IMR-90 (cell line): ENCODE measurements at regions not wholly inside any gene's neighbourhood (a gene's known extent, or its start where the extent isn't known, plus 50 kb on each side); places are given as distances from the start of the nearest gene placed in this dataset.

Source experiments
- ATAC-seq: fragments of 200-7000 bp; cut with Tn5 transposase; 2 replicates; pipeline ENCODE4 v1.9.1; 2020; ENCODE audit warnings: low read depth, mild to moderate bottlenecking, moderate library complexity
- BruUV-seq: library from RNA; stranded (reverse); fragments of 400-500 nt; replicated peaks from 2 replicates; lab custom pipeline; 2021; lab: Mats Ljungman, UMichigan
- CTCF ChIA-PET: fragments of 300-600 bp; formaldehyde crosslinking; extraction: SDS; loops from one replicate; lab custom pipeline; 2021; ENCODE audit warnings: antibody characterized with exemption; lab: Yijun Ruan, JAX
- POLR2A ChIA-PET: fragments of 300-600 bp; sonication (Branson Sonifier 250); formaldehyde crosslinking; loops from one replicate; lab custom pipeline; 2022; ENCODE audit warnings: antibody characterized with exemption; ENCODE audit not compliant: unreplicated experiment; lab: Charles Lee
- DNase-seq: peaks from one replicate; pipeline ENCODE4 v3.0.0; 2013
- H2AFZ ChIP-seq: replicated peaks from 2 replicates; pipeline ENCODE3; 2013; ENCODE audit warnings: low read length, mild to moderate bottlenecking; ENCODE audit not compliant: poor library complexity
- H2AK5ac ChIP-seq: 2 replicates; pipeline ENCODE4 v1.6.1; 2013; ENCODE audit warnings: low read depth, low read length, inconsistent platforms
- H2AK9ac ChIP-seq: replicated peaks from 2 replicates; pipeline ENCODE3; 2013; ENCODE audit warnings: mild to moderate bottlenecking, low read depth, low read length, moderate library complexity; ENCODE audit not compliant: poor library complexity
- H2BK120ac ChIP-seq: 2 replicates; pipeline ENCODE4 v1.6.1; 2013; ENCODE audit warnings: low read depth, low read length, inconsistent platforms
- H2BK15ac ChIP-seq: 3 replicates; pipeline ENCODE4 v1.6.1; 2013; ENCODE audit warnings: low read depth, low read length, inconsistent platforms
- H2BK20ac ChIP-seq: 2 replicates; pipeline ENCODE4 v1.6.1; 2013; ENCODE audit warnings: low read depth, mild to moderate bottlenecking, inconsistent platforms, low read length, moderate library complexity
- H2BK5ac ChIP-seq: 2 replicates; pipeline ENCODE4 v1.6.1; 2013; ENCODE audit warnings: mild to moderate bottlenecking, low read depth, low read length, inconsistent platforms; ENCODE audit not compliant: poor library complexity, severe bottlenecking
- H3K14ac ChIP-seq: replicated peaks from 2 replicates; pipeline ENCODE4 v1.6.1; 2013; ENCODE audit warnings: low read depth, low read length, inconsistent platforms
- H3K18ac ChIP-seq: 2 replicates; pipeline ENCODE4 v1.6.1; 2013; ENCODE audit warnings: low read depth, low read length, control low read depth
- H3K23ac ChIP-seq: 2 replicates; pipeline ENCODE4 v1.6.1; 2013; ENCODE audit warnings: low read depth, low read length, inconsistent platforms
- H3K27ac ChIP-seq: 2 replicates; pipeline ENCODE4 v1.5.1; 2013; ENCODE audit warnings: mild to moderate bottlenecking, control low read depth, low read length; ENCODE audit not compliant: insufficient read depth
- H3K27me3 ChIP-seq: 2 replicates; pipeline ENCODE4 v1.6.1; 2013; ENCODE audit warnings: low read length; ENCODE audit not compliant: control insufficient read depth, insufficient read depth
- H3K36me3 ChIP-seq: 2 replicates; pipeline ENCODE4 v1.6.1; 2013; ENCODE audit warnings: low read length, mixed read lengths; ENCODE audit not compliant: control insufficient read depth, insufficient read depth
- H3K4ac ChIP-seq: 2 replicates; pipeline ENCODE4 v1.6.1; 2013; ENCODE audit warnings: low read depth, low read length, inconsistent platforms
- H3K4me1 ChIP-seq: 2 replicates; pipeline ENCODE4 v1.6.1; 2013; ENCODE audit warnings: low read length, mixed read lengths; ENCODE audit not compliant: control insufficient read depth, insufficient read depth
- H3K4me2 ChIP-seq: 2 replicates; pipeline ENCODE4 v1.6.1; 2013; ENCODE audit warnings: low read depth, mild to moderate bottlenecking, control low read depth, low read length, moderate library complexity
- H3K4me3 ChIP-seq: 2 replicates; pipeline ENCODE4 v1.5.1; 2013; ENCODE audit warnings: low read depth, mild to moderate bottlenecking, control low read depth, low read length, moderate library complexity; ENCODE audit not compliant: insufficient read depth
- H3K56ac ChIP-seq: 2 replicates; pipeline ENCODE4 v1.6.1; 2013; ENCODE audit warnings: low read length, inconsistent platforms; ENCODE audit not compliant: insufficient read depth; ENCODE audit errors: extremely low read depth
- H3K79me1 ChIP-seq, 2 experiments: 2 replicates each; pipeline ENCODE4 v1.6.1; 2013; ENCODE audit warnings: low read length in 2 of 2, inconsistent platforms in 1 of 2, low read depth in 1 of 2
- H3K9ac ChIP-seq: 2 replicates; pipeline ENCODE4 v1.6.1; 2013; ENCODE audit warnings: low read depth, low read length, control low read depth
- H3K9me1 ChIP-seq: 2 replicates; pipeline ENCODE4 v1.6.1; 2013; ENCODE audit warnings: low read length, inconsistent platforms; ENCODE audit not compliant: insufficient read depth
- H3K9me3 ChIP-seq: 2 replicates; pipeline ENCODE4 v1.6.1; 2013; ENCODE audit warnings: low read length; ENCODE audit not compliant: control insufficient read depth, insufficient read depth
- H4K20me1 ChIP-seq: 2 replicates; pipeline ENCODE4 v1.6.1; 2013; ENCODE audit warnings: low read length, inconsistent platforms; ENCODE audit not compliant: insufficient read depth
- H4K5ac ChIP-seq: 2 replicates; pipeline ENCODE4 v1.6.1; 2013; ENCODE audit warnings: mild to moderate bottlenecking, low read depth, low read length, control low read depth
- H4K8ac ChIP-seq, 2 experiments: 2 replicates each; pipeline ENCODE4 v1.6.1; 2013; ENCODE audit warnings: low read depth in 2 of 2, low read length in 2 of 2, control low read depth in 1 of 2, inconsistent platforms in 1 of 2
- H4K91ac ChIP-seq: 2 replicates; pipeline ENCODE4 v1.6.1; 2013; ENCODE audit warnings: low read depth, low read length, inconsistent platforms; ENCODE audit not compliant: insufficient read depth
- BHLHE40 ChIP-seq: fragments of 150-350 bp; IDR thresholded peaks from 2 replicates; pipeline ENCODE4 v1.6.1; 2016; ENCODE audit warnings: mild to moderate bottlenecking, low read depth, low read length
- CEBPB ChIP-seq: IDR thresholded peaks from 2 replicates; pipeline ENCODE4 v1.6.1; 2012; ENCODE audit warnings: low read depth, low read length, improper control_type of control experiment
- ELK1 ChIP-seq: fragments of 150-350 bp; IDR thresholded peaks from 2 replicates; pipeline ENCODE4 v1.6.1; 2016; ENCODE audit warnings: low read depth, mild to moderate bottlenecking, low read length, moderate library complexity, borderline replicate concordance
- FOS ChIP-seq: fragments of 150-350 bp; IDR thresholded peaks from 2 replicates; pipeline ENCODE4 v1.6.1; 2016; ENCODE audit warnings: low read depth, low read length
- MAFK ChIP-seq: IDR thresholded peaks from 2 replicates; pipeline ENCODE4 v1.6.1; 2012; ENCODE audit warnings: low read depth, low read length, improper control_type of control experiment
- MAZ ChIP-seq: IDR thresholded peaks from 2 replicates; pipeline ENCODE4 v1.6.1; 2012; ENCODE audit warnings: low read depth, mild to moderate bottlenecking, low read length, improper control_type of control experiment, moderate library complexity, borderline replicate concordance
- MXI1 ChIP-seq: IDR thresholded peaks from 2 replicates; pipeline ENCODE4 v1.6.1; 2012; ENCODE audit warnings: low read depth, mild to moderate bottlenecking, low read length, moderate library complexity, borderline replicate concordance
- NFE2L2 ChIP-seq: fragments of 150-350 bp; IDR thresholded peaks from 2 replicates; pipeline ENCODE4 v1.6.1; 2016; ENCODE audit warnings: low read depth, mild to moderate bottlenecking, low read length
- POLR2A ChIP-seq: IDR thresholded peaks from 2 replicates; pipeline ENCODE4 v1.6.1; 2012; ENCODE audit warnings: mild to moderate bottlenecking, low read depth, low read length
- RAD21 ChIP-seq: IDR thresholded peaks from 2 replicates; pipeline ENCODE4 v1.6.1; 2012; ENCODE audit warnings: low read length, improper control_type of control experiment
- RCOR1 ChIP-seq: IDR thresholded peaks from 2 replicates; pipeline ENCODE4 v1.6.1; 2012; ENCODE audit warnings: mild to moderate bottlenecking, low read length, improper control_type of control experiment; ENCODE audit not compliant: insufficient replicate concordance
- WGBS, 2 experiments: methylation state at CpG; one replicate each; pipeline versions ENCODE4 v1.1.5 to v1.1.7; 2013; ENCODE audit warnings: missing lambda C conversion rate in 2 of 2; ENCODE audit not compliant: insufficient read length in 1 of 2; ENCODE audit errors: extremely low coverage in 2 of 2; 5-methylcytosine and 5-hydroxymethylcytosine counted together
- dilution Hi-C: fragments of 300-500 bp; cut with HindIII; formaldehyde crosslinking; loops from one replicate; pipeline ENCODE4 v1.14.3; 2018; ENCODE audit warnings: low sequenced_read_pairs; ENCODE audit not compliant: unreplicated experiment
- in situ Hi-C: fragments of 300-500 bp; cut with MboI; formaldehyde crosslinking; loops from 3 replicates; pipeline ENCODE4 v1.14.3; 2019; ENCODE audit warnings: low sequenced_read_pairs, inconsistent platforms, mixed read lengths
- intact Hi-C: fragments of 100-400 bp; cut with micrococcal nuclease; formaldehyde crosslinking; loops from 2 replicates; pipeline ENCODE4 v1.10.0; 2022
- TF ChIP-seq, protein P1 (sequence below): fragments of 150-350 bp; IDR thresholded peaks from 2 replicates; pipeline ENCODE4 v1.6.1; 2017; ENCODE audit warnings: mild to moderate bottlenecking, antibody characterized with exemption, low read length, low read depth
- TF ChIP-seq, protein P2 (sequence below): conservative IDR thresholded peaks from 2 replicates; pipeline ENCODE4 v1.5.1; 2012; ENCODE audit warnings: mild to moderate bottlenecking, low read depth, low read length, improper control_type of control experiment

- Histone ChIP-seq H2BK15ac (no peak overlapping the region), H4K8ac (no peak overlapping the region), H4K91ac (no peak overlapping the region), H3K27me3 (no peaks in the 10 kb centered on the region), H3K4me3 (no peak overlapping the region), H3K27ac (no peak overlapping the region), H2AK9ac (no peak overlapping the region), H2BK120ac (no peak overlapping the region), H3K4me1 (no peaks in the 10 kb centered on the region), H3K79me1 (no peaks in the 10 kb centered on the region), H2BK5ac (no peak overlapping the region), H4K5ac (no peak overlapping the region), H3K36me3 (no peaks in the 10 kb centered on the region), H3K56ac (no peak overlapping the region), H3K4me2 (no peak overlapping the region), H3K9me3 (no peaks in the 10 kb centered on the region), H3K4ac (no peak overlapping the region), H3K23ac (no peak overlapping the region), H3K9me1 (no peaks in the 10 kb centered on the region), H3K9ac (no peak overlapping the region), H2BK20ac (no peak overlapping the region), H2AK5ac (no peak overlapping the region), H4K20me1 (no peaks in the 10 kb centered on the region), H2AFZ (no peak overlapping the region), H3K18ac (no peak overlapping the region), H3K14ac (no peak overlapping the region)
- in situ Hi-C loops (no loop called here), intact Hi-C loops (no loop called here), dilution Hi-C loops (no loop called here)
- no peak for DNase-seq
- no CpG with 5 or more reads among the region's 1 CpG for WGBS, 2 experiments
- ATAC-seq = no peak
- TF ChIP-seq MAFK (no peak), RAD21 (no peak), FOS (no peak), MXI1 (no peak), CEBPB (no peak), RCOR1 (no peak), ELK1 (no peak), NFE2L2 (no peak), POLR2A (no peak), MAZ (no peak), BHLHE40 (no peak)
- TF ChIP-seq, protein P1, sequence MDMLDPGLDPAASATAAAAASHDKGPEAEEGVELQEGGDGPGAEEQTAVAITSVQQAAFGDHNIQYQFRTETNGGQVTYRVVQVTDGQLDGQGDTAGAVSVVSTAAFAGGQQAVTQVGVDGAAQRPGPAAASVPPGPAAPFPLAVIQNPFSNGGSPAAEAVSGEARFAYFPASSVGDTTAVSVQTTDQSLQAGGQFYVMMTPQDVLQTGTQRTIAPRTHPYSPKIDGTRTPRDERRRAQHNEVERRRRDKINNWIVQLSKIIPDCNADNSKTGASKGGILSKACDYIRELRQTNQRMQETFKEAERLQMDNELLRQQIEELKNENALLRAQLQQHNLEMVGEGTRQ = no peak
- TF ChIP-seq, protein P2, sequence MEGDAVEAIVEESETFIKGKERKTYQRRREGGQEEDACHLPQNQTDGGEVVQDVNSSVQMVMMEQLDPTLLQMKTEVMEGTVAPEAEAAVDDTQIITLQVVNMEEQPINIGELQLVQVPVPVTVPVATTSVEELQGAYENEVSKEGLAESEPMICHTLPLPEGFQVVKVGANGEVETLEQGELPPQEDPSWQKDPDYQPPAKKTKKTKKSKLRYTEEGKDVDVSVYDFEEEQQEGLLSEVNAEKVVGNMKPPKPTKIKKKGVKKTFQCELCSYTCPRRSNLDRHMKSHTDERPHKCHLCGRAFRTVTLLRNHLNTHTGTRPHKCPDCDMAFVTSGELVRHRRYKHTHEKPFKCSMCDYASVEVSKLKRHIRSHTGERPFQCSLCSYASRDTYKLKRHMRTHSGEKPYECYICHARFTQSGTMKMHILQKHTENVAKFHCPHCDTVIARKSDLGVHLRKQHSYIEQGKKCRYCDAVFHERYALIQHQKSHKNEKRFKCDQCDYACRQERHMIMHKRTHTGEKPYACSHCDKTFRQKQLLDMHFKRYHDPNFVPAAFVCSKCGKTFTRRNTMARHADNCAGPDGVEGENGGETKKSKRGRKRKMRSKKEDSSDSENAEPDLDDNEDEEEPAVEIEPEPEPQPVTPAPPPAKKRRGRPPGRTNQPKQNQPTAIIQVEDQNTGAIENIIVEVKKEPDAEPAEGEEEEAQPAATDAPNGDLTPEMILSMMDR = no peak
- no TSS peak for BruUV-seq
- ChIA-PET CTCF (no interaction called here), POLR2A (no interaction called here)
Observed at GRCh38 chr3:70138606-70139005, 139.1 kb downstream of the SAMMSON start.
